Liver (tissue), 3 donors: ENCODE measurements at regions not wholly inside any gene's neighbourhood (a gene's known extent, or its start where the extent isn't known, plus 50 kb on each side); places are given as distances from the start of the nearest gene placed in this dataset.

Source experiments
- ATF3 ChIP-seq: IDR thresholded peaks from 2 replicates; pipeline ENCODE4 v1.6.1; 2016; ENCODE audit warnings: antibody characterized with exemption
- CTCF ChIP-seq: fragments of 150-350 bp; IDR thresholded peaks from 2 replicates; pipeline ENCODE4 v1.5.1; 2017; ENCODE audit warnings: improper control_type of control experiment, low read depth, low read length; ENCODE audit not compliant: missing input control
- FOXA1 ChIP-seq: IDR thresholded peaks from 2 replicates; pipeline ENCODE4 v1.6.1; 2016; ENCODE audit warnings: antibody characterized with exemption
- GABPA ChIP-seq, 2 donors: IDR thresholded peaks in 1 of 2; conservative IDR thresholded peaks in 1 of 2; 2 replicates each; pipeline ENCODE4 v1.6.1; 2016; ENCODE audit warnings: antibody characterized with exemption in 2 of 2, mild to moderate bottlenecking in 1 of 2, moderate library complexity in 1 of 2
- JUND ChIP-seq, 2 donors: IDR thresholded peaks; 2 replicates each; pipeline ENCODE4 v1.6.1; 2016; ENCODE audit warnings: antibody characterized with exemption in 2 of 2
- NR2F2 ChIP-seq: IDR thresholded peaks from 2 replicates; pipeline ENCODE4 v1.6.1; 2016; ENCODE audit warnings: antibody characterized with exemption
- RAD21 ChIP-seq, 2 donors: IDR thresholded peaks; 2 replicates each; pipeline ENCODE4 v1.6.1; 2016; ENCODE audit warnings: antibody characterized with exemption in 2 of 2, mild to moderate bottlenecking in 2 of 2
- REST ChIP-seq: IDR thresholded peaks from 2 replicates; pipeline ENCODE4 v1.6.1; 2016; ENCODE audit warnings: antibody characterized with exemption, mild to moderate bottlenecking
- SP1 ChIP-seq: IDR thresholded peaks from 2 replicates; pipeline ENCODE4 v1.6.1; 2018; ENCODE audit warnings: antibody characterized with exemption, mild to moderate bottlenecking
- TAF1 ChIP-seq: conservative IDR thresholded peaks from 2 replicates; pipeline ENCODE4 v1.6.1; 2016; ENCODE audit warnings: antibody characterized with exemption, mild to moderate bottlenecking
- TF ChIP-seq, protein P1 (sequence below): IDR thresholded peaks from 2 replicates; pipeline ENCODE4 v1.6.1; 2016; ENCODE audit warnings: antibody characterized with exemption
- donor health status: healthy.
- donor health status: healthy.

DNA sequence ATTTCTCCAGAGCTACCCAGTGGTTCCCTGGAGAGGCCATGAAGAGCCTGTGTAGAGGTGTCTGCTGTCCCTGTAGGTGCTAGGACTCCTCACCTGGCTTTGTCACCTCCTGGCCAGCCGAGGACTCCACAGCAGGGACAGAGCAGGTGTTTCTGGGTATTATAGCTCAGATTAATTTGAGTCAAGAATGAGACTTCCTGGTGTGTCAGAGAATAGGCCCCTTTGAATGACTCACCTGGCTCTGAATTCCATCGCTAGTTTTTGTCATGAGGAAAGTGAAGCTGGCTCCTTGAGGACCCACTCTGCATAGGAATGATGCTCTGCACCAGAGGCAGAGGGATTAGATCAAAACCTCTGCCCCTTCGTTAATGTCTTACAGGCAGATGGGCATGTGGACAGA lies 167.5 kb upstream of the TOPAZ1 start:
- TF ChIP-seq FOXA1 (no peak), CTCF (no peak), JUND (IDR thresholded peaks at IDR 0.05) (no peak), NR2F2 (no peak), GABPA (IDR thresholded peaks at IDR 0.05 in 1 of 2, conservative IDR thresholded peaks at IDR 0.05 in 1 of 2) (no peak), TAF1 (no peak), REST (no peak), ATF3 (no peak), SP1 (no peak), RAD21 (IDR thresholded peaks at IDR 0.05) (no peak)
- TF ChIP-seq, protein P1, sequence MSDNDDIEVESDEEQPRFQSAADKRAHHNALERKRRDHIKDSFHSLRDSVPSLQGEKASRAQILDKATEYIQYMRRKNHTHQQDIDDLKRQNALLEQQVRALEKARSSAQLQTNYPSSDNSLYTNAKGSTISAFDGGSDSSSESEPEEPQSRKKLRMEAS, result no peak
